HG02943 (cell line): ENCODE measurements at regions not wholly inside any gene's neighbourhood (a gene's known extent, or its start where the extent isn't known, plus 50 kb on each side); places are given as distances from the start of the nearest gene placed in this dataset.
A peak's percentile ranks its signal among the peaks of the same experiment; 100 is the strongest.

Source experiments
- ATAC-seq: cut with Tn5 transposase; IDR thresholded peaks from one replicate; pipeline ENCODE4 v1.9.1; 2021; ENCODE audit warnings: mild to moderate bottlenecking, low read depth, moderate library complexity; ENCODE audit not compliant: unreplicated experiment

GRCh38 chr2:74036010-74036409 lies 51.3 kb downstream of the TET3 start:
- no peak for ATAC-seq

GRCh38 chr2:74036450-74037195 lies 51.9 kb downstream of the TET3 start:
- ATAC-seq, result no peak

GRCh38 chr2:74037379-74037860 lies 52.7 kb downstream of the TET3 start:
- ATAC-seq, result peak; percentile 44

GRCh38 chr2:74039611-74040010 lies 54.9 kb downstream of the TET3 start:
- ATAC-seq, result no peak

- no peak for ATAC-seq
Measured at GRCh38 chr2:74041182-74041581, 56.5 kb downstream of the TET3 start.

- ATAC-seq, result no peak
Measured at GRCh38 chr2:74041726-74042125, 57.0 kb downstream of the TET3 start.

- no peak for ATAC-seq
Measured at GRCh38 chr2:74042606-74043005, 57.9 kb downstream of the TET3 start.

GRCh38 chr2:74043345-74044329 lies 58.9 kb downstream of the TET3 start:
- ATAC-seq, result no peak

GRCh38 chr2:74044999-74045398 lies 60.3 kb downstream of the TET3 start:
- no peak for ATAC-seq

- ATAC-seq, result no peak
Measured at GRCh38 chr2:74045454-74045853, 60.7 kb downstream of the TET3 start.

- no peak for ATAC-seq
Measured at GRCh38 chr2:74046441-74046840, 61.7 kb downstream of the TET3 start.

GRCh38 chr2:74047152-74047551 lies 62.4 kb downstream of the TET3 start:
- no peak for ATAC-seq

GRCh38 chr2:74048147-74048546 lies 63.4 kb downstream of the TET3 start:
- ATAC-seq, result no peak

- ATAC-seq, result no peak
Measured at GRCh38 chr2:74048843-74049519, 64.3 kb downstream of the TET3 start.

- no peak for ATAC-seq
Measured at GRCh38 chr2:74050151-74050550, 65.4 kb downstream of the TET3 start.

GRCh38 chr2:74051504-74051903 lies 66.8 kb downstream of the TET3 start:
- no peak for ATAC-seq

GRCh38 chr2:74052732-74053710 lies 68.3 kb downstream of the TET3 start:
- no peak for ATAC-seq

- no peak for ATAC-seq
Measured at GRCh38 chr2:74053959-74054715, 69.4 kb downstream of the TET3 start.
